HCT116 (cell line): ENCODE measurements at regions not wholly inside any gene's neighbourhood (a gene's known extent, or its start where the extent isn't known, plus 50 kb on each side); places are given as distances from the start of the nearest gene placed in this dataset.

Experiments used
- ATAC-seq: fragments of 200-7000 bp; cut with Tn5 transposase; 2 replicates; pipeline ENCODE4 v1.9.1; 2020; ENCODE audit warnings: mild to moderate bottlenecking, moderate library complexity
- BruUV-seq: library from RNA; stranded (reverse); fragments of 400-500 nt; replicated peaks from 2 replicates; lab custom pipeline; 2021; lab: Mats Ljungman, UMichigan
- CTCF ChIA-PET: fragments of 300-600 bp; sonication (Branson Sonifier 250); formaldehyde crosslinking; loops from one replicate; lab custom pipeline; 2021; ENCODE audit warnings: antibody characterized with exemption; lab: Charles Lee
- POLR2A ChIA-PET: fragments of 300-600, 350-600 bp; sonication (Branson Sonifier 250); formaldehyde crosslinking; loops from one replicate; lab custom pipeline; 2021; ENCODE audit warnings: antibody characterized with exemption; lab: Charles Lee
- RAD21 ChIA-PET, 2 experiments: fragments of 300-600 bp; sonication (Branson Sonifier 250); formaldehyde crosslinking; loops; one replicate each; lab custom pipeline; 2023; ENCODE audit warnings: low total read pairs in 2 of 2; ENCODE audit not compliant: uncharacterized antibody in 2 of 2, unreplicated experiment in 2 of 2, low non-redundant PET in 1 of 2; lab: Charles Lee
- DNase-seq: peaks from one replicate; pipeline ENCODE4 v3.0.0-alpha.2; 2010; ENCODE audit warnings: low read depth, low spot score
- H2AFZ ChIP-seq: fragments of 200-600 bp; shearing (Covaris generic), sonication (generic); 2 replicates; pipeline ENCODE4 v1.6.1; 2017; ENCODE audit warnings: low read depth, mixed run types, mixed read lengths, antibody characterized with exemption, low read length; ENCODE audit not compliant: poor library complexity, severe bottlenecking
- H3K27ac ChIP-seq: 2 replicates; pipeline ENCODE4 v1.5.1; 2012; ENCODE audit warnings: low read depth, low read length
- H3K27me3 ChIP-seq: fragments of 200-600 bp; sonication (generic); 2 replicates; pipeline ENCODE4 v1.6.1; 2016; ENCODE audit warnings: mixed run types, low read length, mixed read lengths; ENCODE audit not compliant: insufficient read depth
- H3K36me3 ChIP-seq, 2 experiments: fragments of 200-500 bp in 1 of 2; fragments of 200-600 bp in 1 of 2; sonication (Bioruptor generic) in 1 of 2; sonication (generic) in 1 of 2; 2 replicates each; pipeline versions ENCODE4 v1.5.1 to v1.6.1; 2014 to 2016; ENCODE audit warnings: low read length in 2 of 2, inconsistent platforms in 1 of 2, mixed read lengths in 1 of 2, mixed run types in 1 of 2; ENCODE audit not compliant: insufficient read depth in 2 of 2, control insufficient read depth in 1 of 2
- H3K4me1 ChIP-seq, 2 experiments: fragments of 200-600 bp in 1 of 2; sonication (generic) in 1 of 2; 2 replicates each; pipeline versions ENCODE4 v1.5.1 to v1.6.1; 2012 to 2017; ENCODE audit warnings: low read length in 2 of 2, inconsistent platforms in 1 of 2, mild to moderate bottlenecking in 1 of 2, mixed read lengths in 1 of 2, mixed run types in 1 of 2, moderate library complexity in 1 of 2; ENCODE audit not compliant: insufficient read depth in 2 of 2, control insufficient read depth in 1 of 2
- H3K4me2 ChIP-seq: fragments of 200-600 bp; sonication (generic); 2 replicates; pipeline ENCODE4 v1.6.1; 2017; ENCODE audit warnings: mixed run types, low read length, mixed read lengths
- H3K4me3 ChIP-seq, 2 experiments: fragments of 200-600 bp in 1 of 2; sonication (generic) in 1 of 2; replicated peaks in 1 of 2; 2 replicates each; pipeline ENCODE4 v1.5.1; 2011 to 2016; ENCODE audit warnings: low read length in 2 of 2, control low read depth in 1 of 2, low read depth in 1 of 2, mild to moderate bottlenecking in 1 of 2, mixed read lengths in 1 of 2, mixed run types in 1 of 2
- H3K79me2 ChIP-seq: fragments of 200-600 bp; sonication (generic); 2 replicates; pipeline ENCODE4 v1.6.1; 2017; ENCODE audit warnings: mild to moderate bottlenecking, mixed run types, low read length, moderate library complexity, mixed read lengths; ENCODE audit not compliant: insufficient read depth
- H3K9ac ChIP-seq: fragments of 200-600 bp; sonication (generic); 2 replicates; pipeline ENCODE4 v1.6.1; 2016; ENCODE audit warnings: low read length, mixed read lengths
- H3K9me2 ChIP-seq: fragments of 200-600 bp; sonication (generic), shearing (Covaris generic); 2 replicates; pipeline ENCODE4 v1.6.1; 2017; ENCODE audit warnings: mixed run types, mild to moderate bottlenecking, moderate library complexity; ENCODE audit not compliant: insufficient read depth
- H3K9me3 ChIP-seq, 2 experiments: fragments of 200-500 bp in 1 of 2; fragments of 200-600 bp in 1 of 2; sonication (Bioruptor generic) in 1 of 2; sonication (generic) in 1 of 2; 2 replicates each; pipeline ENCODE4 v1.6.1; 2014 to 2017; ENCODE audit warnings: low read length in 2 of 2, mixed read lengths in 2 of 2, inconsistent platforms in 1 of 2, low read depth in 1 of 2, mild to moderate bottlenecking in 1 of 2, mixed run types in 1 of 2, moderate library complexity in 1 of 2; ENCODE audit not compliant: control insufficient read depth in 1 of 2, insufficient read depth in 1 of 2
- H4K20me1 ChIP-seq: fragments of 200-600 bp; sonication (generic), shearing (Covaris generic); 2 replicates; pipeline ENCODE4 v1.6.1; 2017; ENCODE audit warnings: mixed run types, mild to moderate bottlenecking, moderate library complexity; ENCODE audit not compliant: insufficient read depth
- ATF3 ChIP-seq: IDR thresholded peaks from 2 replicates; pipeline ENCODE4 v1.6.1; 2012
- CBX3 ChIP-seq: IDR thresholded peaks from 2 replicates; pipeline ENCODE4 v1.6.1; 2012; ENCODE audit warnings: low read depth
- CEBPB ChIP-seq: IDR thresholded peaks from 2 replicates; pipeline ENCODE4 v1.6.1; 2012; ENCODE audit warnings: low read depth
- CTCF ChIP-seq, 3 experiments: fragments of 200-600 bp in 1 of 3; sonication (generic) in 1 of 3; IDR thresholded peaks in 2 of 3; conservative IDR thresholded peaks in 1 of 3; 2 replicates each; pipeline ENCODE4 v1.5.1; 2012 to 2017; ENCODE audit warnings: low read depth in 2 of 3, low read length in 2 of 3, antibody characterized with exemption in 1 of 3, borderline replicate concordance in 1 of 3, control low read depth in 1 of 3, mild to moderate bottlenecking in 1 of 3, mixed read lengths in 1 of 3, mixed run types in 1 of 3, moderate library complexity in 1 of 3; ENCODE audit not compliant: insufficient read depth in 1 of 3
- EGR1 ChIP-seq: IDR thresholded peaks from 2 replicates; pipeline ENCODE4 v1.6.1; 2012; ENCODE audit warnings: low read depth
- ELF1 ChIP-seq: IDR thresholded peaks from 2 replicates; pipeline ENCODE4 v1.6.1; 2012; ENCODE audit warnings: low read depth, borderline replicate concordance
- EZH2 ChIP-seq: fragments of 200-600 bp; sonication (generic); IDR thresholded peaks from 2 replicates; pipeline ENCODE4 v1.6.1; 2017; ENCODE audit warnings: antibody characterized with exemption, mixed run types
- EZH2phosphoT487 ChIP-seq: fragments of 200-600 bp; IDR thresholded peaks from 2 replicates; pipeline ENCODE4 v1.6.1; 2018; ENCODE audit warnings: antibody characterized with exemption, borderline replicate concordance
- FOSL1 ChIP-seq: IDR thresholded peaks from 2 replicates; pipeline ENCODE4 v1.6.1; 2012; ENCODE audit warnings: low read depth
- JUND ChIP-seq: IDR thresholded peaks from 2 replicates; pipeline ENCODE4 v1.6.1; 2012
- MAX ChIP-seq: IDR thresholded peaks from 2 replicates; pipeline ENCODE4 v1.6.1; 2012
- POLR2AphosphoS5 ChIP-seq: IDR thresholded peaks from 2 replicates; pipeline ENCODE4 v1.6.1; 2011; ENCODE audit warnings: mild to moderate bottlenecking, low read depth, low read length, moderate library complexity
- RAD21 ChIP-seq: IDR thresholded peaks from 2 replicates; pipeline ENCODE4 v1.6.1; 2012; ENCODE audit warnings: low read depth, mild to moderate bottlenecking
- REST ChIP-seq: IDR thresholded peaks from 2 replicates; pipeline ENCODE4 v1.6.1; 2012; ENCODE audit warnings: low read depth
- TCF7L2 ChIP-seq: IDR thresholded peaks from 2 replicates; pipeline ENCODE4 v1.7.0; 2011; ENCODE audit warnings: borderline replicate concordance, inconsistent platforms; ENCODE audit not compliant: insufficient read depth, insufficient read length; ENCODE audit errors: extremely low read depth
- YY1 ChIP-seq: IDR thresholded peaks from 2 replicates; pipeline ENCODE4 v1.6.1; 2011; ENCODE audit warnings: low read length, low read depth, moderate library complexity, mild to moderate bottlenecking; ENCODE audit not compliant: insufficient replicate concordance; ENCODE audit errors: extremely low read depth
- ZFX ChIP-seq: fragments of 450-650 bp; IDR thresholded peaks from 2 replicates; pipeline ENCODE4 v1.6.1; 2017
- ZNF274 ChIP-seq: fragments of 200-500 bp; sonication (Bioruptor generic); IDR thresholded peaks from 2 replicates; pipeline ENCODE4 v1.6.1; 2014; ENCODE audit warnings: mild to moderate bottlenecking, low read depth, low read length, inconsistent platforms
- intact Hi-C: fragments of 100-400 bp; cut with micrococcal nuclease; formaldehyde crosslinking; loops from 2 replicates; pipeline ENCODE4 v1.10.0; 2022
- TF ChIP-seq, protein P1 (sequence below): IDR thresholded peaks from 2 replicates; pipeline ENCODE4 v1.6.1; 2011; ENCODE audit warnings: mild to moderate bottlenecking, low read length, moderate library complexity; ENCODE audit not compliant: insufficient replicate concordance; ENCODE audit errors: extremely low read depth

DNA sequence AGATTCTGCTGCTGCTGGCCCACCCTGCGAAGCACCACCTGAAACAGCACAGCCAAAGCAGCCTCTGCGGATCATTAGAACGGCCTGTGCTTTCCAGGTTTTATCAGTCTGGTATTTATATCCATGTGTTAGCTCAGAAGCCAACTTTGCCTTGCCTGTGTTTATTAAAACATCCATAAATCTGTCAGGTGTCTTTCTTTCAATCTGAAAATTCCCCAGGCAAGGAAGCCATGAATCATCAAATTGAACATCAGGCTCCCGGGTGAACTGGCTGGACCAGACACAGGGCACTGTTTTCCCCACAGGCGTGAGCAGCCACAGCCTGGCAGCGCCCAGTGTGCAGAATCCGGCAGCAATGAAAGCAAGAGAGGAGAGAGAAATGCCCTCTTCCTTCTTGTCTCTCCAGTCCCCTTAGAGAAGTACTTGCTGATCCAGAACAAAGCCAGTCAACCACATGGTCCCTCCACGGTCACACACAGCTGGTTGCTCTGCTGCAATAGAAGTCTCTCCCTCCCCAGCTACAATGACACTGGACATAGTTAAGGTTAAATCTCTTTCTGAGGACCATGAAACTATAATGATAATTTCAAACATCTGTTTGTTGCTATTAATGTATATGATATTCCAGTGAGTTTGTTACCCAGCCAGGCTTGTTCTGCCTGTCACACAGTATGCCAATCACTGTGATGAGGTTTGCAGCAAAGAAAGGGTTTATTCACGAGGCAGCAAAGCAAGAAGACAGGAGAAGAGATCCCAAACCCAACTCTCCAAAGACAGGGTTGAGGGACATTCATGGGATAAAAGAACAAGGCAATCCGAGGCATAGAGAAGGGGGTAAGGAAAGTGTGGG lies 212.1 kb upstream of the FMN2 start:
- Histone ChIP-seq H3K9me3 (peaks cover 10 to 17% of the 10 kb centered on the region in 2 experiments; a peak in 2 of 4 replicates), H4K20me1 (no peaks in the 10 kb centered on the region), H3K79me2 (no peaks in the 10 kb centered on the region), H3K27ac (no peak overlapping the region), H3K36me3 (no peaks in the 10 kb centered on the region), H3K9me2 (no peaks in the 10 kb centered on the region), H2AFZ (no peak overlapping the region), H3K4me3 (no peak overlapping the region), H3K27me3 (no peaks in the 10 kb centered on the region), H3K4me2 (no peak overlapping the region), H3K9ac (no peak overlapping the region), H3K4me1 (no peaks in the 10 kb centered on the region)
- ChIA-PET POLR2A (no interaction called here), RAD21 (no interaction called here), CTCF (no interaction called here)
- no TSS peak for BruUV-seq
- TF ChIP-seq RAD21, result no peak
- TF ChIP-seq EZH2, result no peak
- no peak for TF ChIP-seq ATF3
- no peak for TF ChIP-seq JUND
- no peak for TF ChIP-seq REST
- TF ChIP-seq CEBPB, result no peak
- TF ChIP-seq MAX, result no peak
- no peak for TF ChIP-seq ZFX
- TF ChIP-seq FOSL1, result no peak
- TF ChIP-seq ZNF274, result no peak
- TF ChIP-seq CTCF (IDR thresholded peaks at IDR 0.05 in 2 of 3, conservative IDR thresholded peaks at IDR 0.05 in 1 of 3; ENCODE audit: borderline replicate concordance in 1 of 3, insufficient read depth in 1 of 3, low read depth in 2 of 3, low read length in 2 of 3), result no peak
- no peak for TF ChIP-seq EGR1
- no peak for TF ChIP-seq CBX3
- TF ChIP-seq TCF7L2, result no peak
- TF ChIP-seq EZH2phosphoT487, result no peak
- TF ChIP-seq, protein P1, sequence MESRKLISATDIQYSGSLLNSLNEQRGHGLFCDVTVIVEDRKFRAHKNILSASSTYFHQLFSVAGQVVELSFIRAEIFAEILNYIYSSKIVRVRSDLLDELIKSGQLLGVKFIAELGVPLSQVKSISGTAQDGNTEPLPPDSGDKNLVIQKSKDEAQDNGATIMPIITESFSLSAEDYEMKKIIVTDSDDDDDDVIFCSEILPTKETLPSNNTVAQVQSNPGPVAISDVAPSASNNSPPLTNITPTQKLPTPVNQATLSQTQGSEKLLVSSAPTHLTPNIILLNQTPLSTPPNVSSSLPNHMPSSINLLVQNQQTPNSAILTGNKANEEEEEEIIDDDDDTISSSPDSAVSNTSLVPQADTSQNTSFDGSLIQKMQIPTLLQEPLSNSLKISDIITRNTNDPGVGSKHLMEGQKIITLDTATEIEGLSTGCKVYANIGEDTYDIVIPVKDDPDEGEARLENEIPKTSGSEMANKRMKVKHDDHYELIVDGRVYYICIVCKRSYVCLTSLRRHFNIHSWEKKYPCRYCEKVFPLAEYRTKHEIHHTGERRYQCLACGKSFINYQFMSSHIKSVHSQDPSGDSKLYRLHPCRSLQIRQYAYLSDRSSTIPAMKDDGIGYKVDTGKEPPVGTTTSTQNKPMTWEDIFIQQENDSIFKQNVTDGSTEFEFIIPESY, result no peak
- TF ChIP-seq ELF1, result no peak
- no peak for TF ChIP-seq YY1
- TF ChIP-seq POLR2AphosphoS5, result no peak
- DNase-seq (no peak), ATAC-seq (no peak)
- intact Hi-C loops, result no loop called here
